AG09309 (cell line): ENCODE measurements at regions not wholly inside any gene's neighbourhood (a gene's known extent, or its start where the extent isn't known, plus 50 kb on each side); places are given as distances from the start of the nearest gene placed in this dataset.

Experiments used
- DNase-seq: peaks from one replicate; pipeline ENCODE4 v3.0.0-alpha.2; 2010; ENCODE audit warnings: low read depth
- H3K4me3 ChIP-seq: 2 replicates; pipeline ENCODE4 v1.5.1; 2011; ENCODE audit warnings: mild to moderate bottlenecking, low read depth, low read length, moderate library complexity; ENCODE audit not compliant: control insufficient read depth
- TF ChIP-seq, protein P1 (sequence below): IDR thresholded peaks from 2 replicates; pipeline ENCODE4 v1.5.1; 2011; ENCODE audit warnings: mild to moderate bottlenecking, low read depth, low read length, inconsistent platforms; ENCODE audit not compliant: insufficient read depth, control insufficient read depth; ENCODE audit errors: missing control alignments

DNA sequence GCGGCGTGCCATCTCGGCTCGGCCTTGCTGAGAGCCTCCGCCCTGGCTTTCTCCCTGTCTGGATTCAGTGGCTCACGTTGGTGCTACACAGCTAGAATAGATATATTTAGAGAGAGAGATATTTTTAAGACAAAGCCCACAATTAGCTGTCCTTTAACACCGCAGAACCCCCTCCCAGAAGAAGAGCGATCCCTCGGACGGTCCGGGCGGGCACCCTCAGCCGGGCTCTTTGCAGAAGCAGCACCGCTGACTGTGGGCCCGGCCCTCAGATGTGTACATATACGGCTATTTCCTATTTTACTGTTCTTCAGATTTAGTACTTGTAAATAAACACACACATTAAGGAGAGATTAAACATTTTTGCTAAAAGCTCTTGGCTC is 54.1 kb downstream of the PLXNA1 start:
- TF ChIP-seq, protein P1, sequence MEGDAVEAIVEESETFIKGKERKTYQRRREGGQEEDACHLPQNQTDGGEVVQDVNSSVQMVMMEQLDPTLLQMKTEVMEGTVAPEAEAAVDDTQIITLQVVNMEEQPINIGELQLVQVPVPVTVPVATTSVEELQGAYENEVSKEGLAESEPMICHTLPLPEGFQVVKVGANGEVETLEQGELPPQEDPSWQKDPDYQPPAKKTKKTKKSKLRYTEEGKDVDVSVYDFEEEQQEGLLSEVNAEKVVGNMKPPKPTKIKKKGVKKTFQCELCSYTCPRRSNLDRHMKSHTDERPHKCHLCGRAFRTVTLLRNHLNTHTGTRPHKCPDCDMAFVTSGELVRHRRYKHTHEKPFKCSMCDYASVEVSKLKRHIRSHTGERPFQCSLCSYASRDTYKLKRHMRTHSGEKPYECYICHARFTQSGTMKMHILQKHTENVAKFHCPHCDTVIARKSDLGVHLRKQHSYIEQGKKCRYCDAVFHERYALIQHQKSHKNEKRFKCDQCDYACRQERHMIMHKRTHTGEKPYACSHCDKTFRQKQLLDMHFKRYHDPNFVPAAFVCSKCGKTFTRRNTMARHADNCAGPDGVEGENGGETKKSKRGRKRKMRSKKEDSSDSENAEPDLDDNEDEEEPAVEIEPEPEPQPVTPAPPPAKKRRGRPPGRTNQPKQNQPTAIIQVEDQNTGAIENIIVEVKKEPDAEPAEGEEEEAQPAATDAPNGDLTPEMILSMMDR = no peak
- no peak for DNase-seq
- no peak overlapping the region for H3K4me3 ChIP-seq

DNA sequence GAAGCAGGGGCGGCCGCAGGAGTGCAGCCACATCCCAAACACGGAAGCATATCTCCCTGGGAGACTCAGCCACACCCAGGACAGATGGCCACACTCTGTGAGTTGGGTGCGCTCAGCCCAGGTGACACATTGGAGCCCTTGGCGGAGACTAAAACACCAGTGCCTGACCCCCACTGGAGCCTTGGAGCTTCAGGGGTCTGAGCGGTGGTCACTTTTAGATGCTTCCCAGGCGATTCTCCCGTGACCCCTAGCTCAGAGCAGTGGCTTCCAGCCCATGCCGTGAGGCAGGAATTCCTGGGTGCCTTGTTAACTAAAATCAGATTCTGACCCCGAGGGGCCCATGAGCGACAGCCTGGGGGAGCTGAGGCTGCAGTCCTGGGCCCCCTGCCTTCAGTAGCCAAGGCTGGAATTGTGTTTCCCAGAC is 54.5 kb downstream of the PLXNA1 start:
- TF ChIP-seq, protein P1 = no peak
- no peak for DNase-seq
- no peak overlapping the region for H3K4me3 ChIP-seq

DNA sequence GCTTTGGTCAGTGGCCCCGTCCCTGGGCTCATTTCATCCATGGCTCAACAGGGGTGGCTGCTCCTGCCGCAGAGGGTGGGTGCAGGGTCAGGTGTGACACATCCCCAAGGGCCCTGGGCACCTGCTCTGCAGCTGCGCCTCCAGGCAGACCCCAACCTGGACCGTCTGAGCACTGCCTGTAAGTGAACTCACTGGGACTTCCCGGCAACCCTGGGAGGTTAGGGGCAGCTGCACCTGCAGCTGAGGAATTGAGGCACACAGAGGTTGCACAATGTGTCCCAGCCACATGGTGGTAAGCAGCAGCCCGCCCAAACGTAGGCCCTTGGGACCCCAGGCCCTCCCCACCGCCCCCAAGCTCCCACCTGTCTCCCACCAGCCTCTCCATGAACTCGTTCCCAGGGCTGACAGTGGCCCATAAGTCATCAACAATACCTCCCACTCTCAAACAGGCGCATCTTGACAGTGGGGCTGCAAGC is 55.1 kb downstream of the PLXNA1 start:
- TF ChIP-seq, protein P1 = no peak
- H3K4me3 ChIP-seq = no peak overlapping the region
- DNase-seq = no peak

DNA sequence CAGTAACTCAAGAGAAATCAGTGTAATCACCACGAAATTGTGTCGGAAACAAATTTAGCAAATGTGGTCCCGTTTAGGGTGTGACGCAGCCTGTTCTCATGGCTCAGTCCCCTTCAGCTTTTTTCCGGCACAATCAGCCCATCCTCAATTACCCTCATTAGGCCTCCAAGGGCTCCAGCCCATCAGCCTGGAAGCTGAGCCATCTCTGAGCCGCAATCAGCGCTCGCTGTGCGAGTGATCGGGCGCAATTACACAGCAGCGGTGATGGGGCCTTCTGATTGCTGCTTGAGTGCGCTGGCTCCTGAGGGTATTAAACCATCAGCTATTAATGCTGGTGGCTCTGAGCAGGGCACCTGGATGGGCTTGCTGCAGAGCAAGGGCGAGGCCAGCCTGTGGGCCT is 55.6 kb downstream of the PLXNA1 start:
- TF ChIP-seq, protein P1 = no peak
- H3K4me3 ChIP-seq = no peak overlapping the region
- no peak for DNase-seq

DNA sequence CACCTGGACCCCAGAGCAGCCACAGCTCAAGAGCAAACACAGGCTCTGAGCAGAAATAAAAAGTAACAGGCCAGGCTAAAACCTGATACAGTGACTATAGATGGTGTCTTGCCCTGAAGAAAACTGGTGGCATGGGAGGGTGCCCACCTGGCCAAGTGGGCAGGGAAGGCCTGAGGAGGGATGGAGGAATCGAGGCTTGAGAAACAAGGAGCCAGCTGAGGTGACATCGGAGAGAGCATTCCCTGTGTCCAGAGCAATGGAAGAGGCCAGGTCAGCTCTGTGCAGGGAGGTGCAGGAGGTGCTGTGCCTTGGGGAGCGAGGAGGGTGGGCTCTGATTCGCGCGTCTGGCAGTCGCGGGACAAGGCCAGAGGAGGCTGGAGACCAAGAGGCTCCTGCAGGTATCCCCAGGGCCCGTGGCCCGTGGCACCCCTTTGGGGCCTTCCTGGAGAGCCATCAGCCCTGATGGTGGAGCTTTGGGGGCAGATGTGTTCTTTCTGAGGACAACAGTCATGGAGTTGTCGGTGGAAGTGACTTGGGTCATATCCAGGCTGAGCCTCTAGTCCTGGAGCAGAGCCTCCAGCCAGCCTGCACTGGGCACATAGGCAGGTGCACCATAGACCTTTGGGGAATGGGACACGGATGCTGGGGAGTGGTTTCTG is 56.1 kb downstream of the PLXNA1 start:
- DNase-seq = no peak

DNA sequence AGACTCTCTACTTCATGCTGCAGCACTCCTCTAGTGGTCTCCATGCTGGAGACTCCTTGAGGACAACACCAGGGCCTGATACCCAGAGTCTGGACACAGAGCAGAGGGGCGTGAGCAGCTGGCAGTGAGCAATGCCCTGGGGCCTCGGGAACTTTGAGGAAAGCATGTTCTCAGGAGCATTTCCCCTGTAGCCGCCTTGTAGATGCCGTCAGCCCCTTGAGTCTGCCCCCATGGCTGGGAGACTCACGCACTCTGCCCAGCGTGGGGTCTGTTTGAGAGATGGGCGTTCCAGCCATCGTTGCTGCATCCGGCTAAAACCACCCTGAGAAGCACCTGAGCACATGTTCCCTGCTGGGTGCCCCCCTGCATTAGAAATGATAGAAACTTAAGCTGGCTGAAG is 56.8 kb downstream of the PLXNA1 start:
- TF ChIP-seq, protein P1 = no peak
- no peak overlapping the region for H3K4me3 ChIP-seq

More for the DNA sequence above, 56.1 kb downstream of the PLXNA1 start:
- TF ChIP-seq, protein P1 = no peak
- H3K4me3 ChIP-seq = no peak overlapping the region

More for the DNA sequence above, 56.8 kb downstream of the PLXNA1 start:
- no peak for DNase-seq
